ENCODE measurements at regions not wholly inside any gene's neighbourhood (a gene's known extent, or its start where the extent isn't known, plus 50 kb on each side); places are given as distances from the start of the nearest gene placed in this dataset.

GRCh38 chr7:47677093-47677492 is 95.2 kb upstream of the TNS3 start:
- TF ChIP-seq POLR2A (IDR thresholded peaks at IDR 0.05) (no peak), CTCF (IDR thresholded peaks at IDR 0.05) (no peak)
- intact Hi-C loops (cut with DNase I; ENCODE audit: low total_unique reads): no loop called here
- no peak overlapping the region for H3K4me3 ChIP-seq (ENCODE audit: low read depth, poor library complexity, severe bottlenecking)
- 95 to 96% methylated on average over 2 of the region's 2 CpGs for WGBS, 2 donors
- DNase-seq (ENCODE audit: low spot score in 2 of 2): no peak

- TF ChIP-seq POLR2A (IDR thresholded peaks at IDR 0.05): no peak
- no peak for TF ChIP-seq CTCF (IDR thresholded peaks at IDR 0.05)
- DNase-seq (ENCODE audit: low spot score in 2 of 2): no peak
- intact Hi-C loops (cut with DNase I; ENCODE audit: low total_unique reads): no loop called here
- 72 to 78% methylated on average over 3 of the region's 3 CpGs for WGBS, 2 donors
- H3K4me3 ChIP-seq (ENCODE audit: low read depth, poor library complexity, severe bottlenecking): no peak overlapping the region
Measured at GRCh38 chr7:47672977-47673381, 91.1 kb upstream of the TNS3 start.

GRCh38 chr7:47672271-47672791 is 90.4 kb upstream of the TNS3 start:
- intact Hi-C loops (cut with DNase I; ENCODE audit: low total_unique reads): no loop called here
- no peak for DNase-seq (ENCODE audit: low spot score in 2 of 2)
- TF ChIP-seq POLR2A (IDR thresholded peaks at IDR 0.05): no peak
- no peak for TF ChIP-seq CTCF (IDR thresholded peaks at IDR 0.05)
- 45 to 54% methylated on average over 7 of the region's 7 CpGs for WGBS, 2 donors
- no peak overlapping the region for H3K4me3 ChIP-seq (ENCODE audit: low read depth, poor library complexity, severe bottlenecking)

GRCh38 chr7:47671358-47671757 is 89.4 kb upstream of the TNS3 start:
- TF ChIP-seq CTCF (IDR thresholded peaks at IDR 0.05) (no peak), POLR2A (IDR thresholded peaks at IDR 0.05) (no peak)
- intact Hi-C loops (cut with DNase I; ENCODE audit: low total_unique reads): no loop called here
- no peak overlapping the region for H3K4me3 ChIP-seq (ENCODE audit: low read depth, poor library complexity, severe bottlenecking)
- DNase-seq (ENCODE audit: low spot score in 2 of 2): no peak
- WGBS, 2 donors: 90 to 95% methylated on average over 13 of the region's 13 CpGs

GRCh38 chr7:47670729-47671128 is 88.8 kb upstream of the TNS3 start:
- no peak overlapping the region for H3K4me3 ChIP-seq (ENCODE audit: low read depth, poor library complexity, severe bottlenecking)
- WGBS, 2 donors: 86 to 93% methylated on average over 6 of the region's 6 CpGs
- no peak for DNase-seq (ENCODE audit: low spot score in 2 of 2)
- TF ChIP-seq CTCF (IDR thresholded peaks at IDR 0.05) (no peak), POLR2A (IDR thresholded peaks at IDR 0.05) (no peak)
- intact Hi-C loops (cut with DNase I; ENCODE audit: low total_unique reads): no loop called here

GRCh38 chr7:47669901-47670384 is 88.0 kb upstream of the TNS3 start:
- H3K4me3 ChIP-seq (ENCODE audit: low read depth, poor library complexity, severe bottlenecking): no peak overlapping the region
- intact Hi-C loops (cut with DNase I; ENCODE audit: low total_unique reads): no loop called here
- TF ChIP-seq POLR2A (IDR thresholded peaks at IDR 0.05): no peak
- no peak for TF ChIP-seq CTCF (IDR thresholded peaks at IDR 0.05)
- no peak for DNase-seq (ENCODE audit: low spot score in 2 of 2)
- WGBS, 2 donors: 52 to 60% methylated on average over 8 of the region's 8 CpGs

All from lower leg skin (tissue), 4 donors.